ENCODE measurements at regions not wholly inside any gene's neighbourhood (a gene's known extent, or its start where the extent isn't known, plus 50 kb on each side); places are given as distances from the start of the nearest gene placed in this dataset.

GRCh38 chr5:52624291-52624690 lies 163.4 kb upstream of the ITGA1 start:
- no peak for TF ChIP-seq CTCF (IDR thresholded peaks at IDR 0.05)
- TF ChIP-seq YY1 (IDR thresholded peaks at IDR 0.05; ENCODE audit: low read depth), result no peak
- TF ChIP-seq RAD21 (IDR thresholded peaks at IDR 0.05; ENCODE audit: low read length), result no peak
- TF ChIP-seq MXI1 (IDR thresholded peaks at IDR 0.05; ENCODE audit: low read depth, low read length), result no peak
- no peak for TF ChIP-seq TCF12 (IDR thresholded peaks at IDR 0.05)
- no peak for TF ChIP-seq SMC3 (IDR thresholded peaks at IDR 0.05; ENCODE audit: low read depth, low read length)
- no peak for TF ChIP-seq NFIC (IDR thresholded peaks at IDR 0.05; ENCODE audit: borderline replicate concordance)
- no peak for TF ChIP-seq GABPA (IDR thresholded peaks at IDR 0.05; ENCODE audit: low read depth)
